HepG2 (cell line): ENCODE measurements at regions not wholly inside any gene's neighbourhood (a gene's known extent, or its start where the extent isn't known, plus 50 kb on each side); places are given as distances from the start of the nearest gene placed in this dataset.

Source experiments
- ARNTL ChIP-seq: sonication (generic); formaldehyde crosslinking; IDR thresholded peaks from 2 replicates; pipeline ENCODE4 v1.4.0; 2020; ENCODE audit warnings: mild to moderate bottlenecking, missing genetic modification reagents
- CBX2 ChIP-seq, 2 experiments: fragments of 200-600 bp in 1 of 2; sonication (generic); formaldehyde crosslinking in 1 of 2; IDR thresholded peaks; 2 replicates each; pipeline versions ENCODE4 v1.7.0 to v1.8.1; 2018 to 2022; ENCODE audit warnings: low read depth in 2 of 2, low read length in 1 of 2, mild to moderate bottlenecking in 1 of 2, missing genetic modification reagents in 1 of 2
- CSRNP1 ChIP-seq: sonication (generic); formaldehyde crosslinking; IDR thresholded peaks from 2 replicates; pipeline ENCODE4 v1.8.1; 2023; ENCODE audit warnings: mild to moderate bottlenecking, missing genetic modification reagents
- FIP1L1 ChIP-seq: fragments of 200-400 bp; formaldehyde crosslinking; IDR thresholded peaks from 2 replicates; pipeline ENCODE4 v1.6.1; 2018; ENCODE audit warnings: low read depth, mild to moderate bottlenecking, low read length, moderate library complexity, borderline replicate concordance; ENCODE audit not compliant: insufficient read depth
- GATA4 ChIP-seq: sonication (generic); IDR thresholded peaks from 2 replicates; pipeline ENCODE4 v1.6.1; 2016; ENCODE audit warnings: antibody characterized with exemption, low read depth, borderline replicate concordance
- GATAD1 ChIP-seq: IDR thresholded peaks from 2 replicates; pipeline ENCODE4 v1.6.1; 2016; ENCODE audit warnings: missing genetic modification reagents, missing compliant biosample characterization
- KAT8 ChIP-seq: IDR thresholded peaks from 2 replicates; pipeline ENCODE4 v1.6.1; 2016; ENCODE audit warnings: missing genetic modification reagents, missing compliant biosample characterization
- MEF2D ChIP-seq: sonication (generic); formaldehyde crosslinking; IDR thresholded peaks from 2 replicates; pipeline ENCODE4 v1.5.1; 2020; ENCODE audit warnings: mild to moderate bottlenecking, missing genetic modification reagents
- MTA3 ChIP-seq: sonication (generic); formaldehyde crosslinking; IDR thresholded peaks from 2 replicates; pipeline ENCODE4 v1.4.0; 2020; ENCODE audit warnings: missing genetic modification reagents
- NFKBIZ ChIP-seq: IDR thresholded peaks from 2 replicates; pipeline ENCODE4 v1.6.1; 2018; ENCODE audit warnings: missing genetic modification reagents, missing compliant biosample characterization
- NR2F6 ChIP-seq, 2 experiments: IDR thresholded peaks; 2 replicates each; pipeline ENCODE4 v1.6.1; 2016; ENCODE audit warnings: antibody characterized with exemption in 1 of 2, mild to moderate bottlenecking in 1 of 2
- PAWR ChIP-seq: sonication (generic); formaldehyde crosslinking; IDR thresholded peaks from 2 replicates; pipeline ENCODE4 v1.4.0; 2020; ENCODE audit warnings: missing genetic modification reagents, mild to moderate bottlenecking, borderline replicate concordance
- SIN3B ChIP-seq: fragments of 150-350 bp; IDR thresholded peaks from 2 replicates; pipeline ENCODE4 v1.6.1; 2014; ENCODE audit warnings: low read length
- ZNF256 ChIP-seq: sonication (generic); formaldehyde crosslinking; conservative IDR thresholded peaks from 2 replicates; pipeline ENCODE4 v1.4.0; 2020; ENCODE audit warnings: missing genetic modification reagents
- ZNF569 ChIP-seq: sonication (generic); formaldehyde crosslinking; IDR thresholded peaks from 2 replicates; pipeline ENCODE4 v1.5.0; 2020; ENCODE audit warnings: mild to moderate bottlenecking, missing genetic modification reagents, moderate library complexity, borderline replicate concordance
- ZNF614 ChIP-seq: IDR thresholded peaks from 2 replicates; pipeline ENCODE4 v1.6.1; 2018; ENCODE audit warnings: missing biosample characterization, missing genetic modification reagents, inconsistent platforms, borderline replicate concordance
- ZNF619 ChIP-seq: sonication (generic); formaldehyde crosslinking; IDR thresholded peaks from 2 replicates; pipeline ENCODE4 v1.4.0; 2020; ENCODE audit warnings: mild to moderate bottlenecking, missing genetic modification reagents
- ZSCAN22 ChIP-seq: sonication (generic); formaldehyde crosslinking; IDR thresholded peaks from 2 replicates; pipeline ENCODE4 v1.4.0; 2020; ENCODE audit warnings: mild to moderate bottlenecking, missing genetic modification reagents
- TF ChIP-seq, protein P1 (sequence below): sonication (generic); formaldehyde crosslinking; IDR thresholded peaks from 2 replicates; pipeline ENCODE4 v1.4.0; 2020; ENCODE audit warnings: missing genetic modification reagents, borderline replicate concordance
- TF ChIP-seq, protein P2 (sequence below): sonication (generic); formaldehyde crosslinking; IDR thresholded peaks from 2 replicates; pipeline ENCODE4 v1.8.0; 2022; ENCODE audit warnings: mild to moderate bottlenecking, missing genetic modification reagents, moderate library complexity
- TF ChIP-seq, protein P3 (sequence below): sonication (generic); formaldehyde crosslinking; IDR thresholded peaks from 2 replicates; pipeline ENCODE4; 2020; ENCODE audit warnings: missing genetic modification reagents, mild to moderate bottlenecking, borderline replicate concordance

GRCh38 chr7:138352570-138353461 is 107.2 kb upstream of the TRIM24 start (continued):
- TF ChIP-seq, protein P1, sequence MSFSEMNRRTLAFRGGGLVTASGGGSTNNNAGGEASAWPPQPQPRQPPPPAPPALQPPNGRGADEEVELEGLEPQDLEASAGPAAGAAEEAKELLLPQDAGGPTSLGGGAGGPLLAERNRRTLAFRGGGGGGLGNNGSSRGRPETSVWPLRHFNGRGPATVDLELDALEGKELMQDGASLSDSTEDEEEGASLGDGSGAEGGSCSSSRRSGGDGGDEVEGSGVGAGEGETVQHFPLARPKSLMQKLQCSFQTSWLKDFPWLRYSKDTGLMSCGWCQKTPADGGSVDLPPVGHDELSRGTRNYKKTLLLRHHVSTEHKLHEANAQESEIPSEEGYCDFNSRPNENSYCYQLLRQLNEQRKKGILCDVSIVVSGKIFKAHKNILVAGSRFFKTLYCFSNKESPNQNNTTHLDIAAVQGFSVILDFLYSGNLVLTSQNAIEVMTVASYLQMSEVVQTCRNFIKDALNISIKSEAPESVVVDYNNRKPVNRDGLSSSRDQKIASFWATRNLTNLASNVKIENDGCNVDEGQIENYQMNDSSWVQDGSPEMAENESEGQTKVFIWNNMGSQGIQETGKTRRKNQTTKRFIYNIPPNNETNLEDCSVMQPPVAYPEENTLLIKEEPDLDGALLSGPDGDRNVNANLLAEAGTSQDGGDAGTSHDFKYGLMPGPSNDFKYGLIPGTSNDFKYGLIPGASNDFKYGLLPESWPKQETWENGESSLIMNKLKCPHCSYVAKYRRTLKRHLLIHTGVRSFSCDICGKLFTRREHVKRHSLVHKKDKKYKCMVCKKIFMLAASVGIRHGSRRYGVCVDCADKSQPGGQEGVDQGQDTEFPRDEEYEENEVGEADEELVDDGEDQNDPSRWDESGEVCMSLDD = peak; percentile 85
- TF ChIP-seq PAWR (CRISPR knock-in tag) (no peak), MTA3 (no peak), NFKBIZ (peak; percentile 87; the same call in 1 of the 2 replicates), NR2F6 (IDR thresholded peaks at IDR 0.05) (peak; percentile 89), NR2F6 (CRISPR knock-in tag; IDR thresholded peaks at IDR 0.05) (peak; percentile 94), CSRNP1 (CRISPR knock-in tag) (no peak; the same call in 1 of the 2 replicates), ZNF256 (CRISPR knock-in tag) (peak; percentile 78; the same call in 1 of the 2 replicates), SIN3B (no peak), GATA4 (peak; percentile 98), KAT8 (CRISPR knock-in tag) (peak; percentile 85), ARNTL (CRISPR knock-in tag) (peak; percentile 20; the same call in 1 of the 2 replicates), ZNF619 (no peak), CBX2 (IDR thresholded peaks at IDR 0.05; ENCODE audit: low read depth, low read length) (no peak), CBX2 (CRISPR knock-in tag; IDR thresholded peaks at IDR 0.05; ENCODE audit: low read depth) (no peak), FIP1L1 (no peak), MEF2D (peak; percentile 88), ZNF614 (CRISPR knock-in tag) (peak; percentile 90), ZSCAN22 (CRISPR knock-in tag) (no peak), GATAD1 (CRISPR knock-in tag) (peak; percentile 76), ZNF569 (CRISPR knock-in tag) (no peak)
- TF ChIP-seq, protein P2, sequence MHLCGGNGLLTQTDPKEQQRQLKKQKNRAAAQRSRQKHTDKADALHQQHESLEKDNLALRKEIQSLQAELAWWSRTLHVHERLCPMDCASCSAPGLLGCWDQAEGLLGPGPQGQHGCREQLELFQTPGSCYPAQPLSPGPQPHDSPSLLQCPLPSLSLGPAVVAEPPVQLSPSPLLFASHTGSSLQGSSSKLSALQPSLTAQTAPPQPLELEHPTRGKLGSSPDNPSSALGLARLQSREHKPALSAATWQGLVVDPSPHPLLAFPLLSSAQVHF (CRISPR knock-in tag) = no peak
- TF ChIP-seq, protein P3, sequence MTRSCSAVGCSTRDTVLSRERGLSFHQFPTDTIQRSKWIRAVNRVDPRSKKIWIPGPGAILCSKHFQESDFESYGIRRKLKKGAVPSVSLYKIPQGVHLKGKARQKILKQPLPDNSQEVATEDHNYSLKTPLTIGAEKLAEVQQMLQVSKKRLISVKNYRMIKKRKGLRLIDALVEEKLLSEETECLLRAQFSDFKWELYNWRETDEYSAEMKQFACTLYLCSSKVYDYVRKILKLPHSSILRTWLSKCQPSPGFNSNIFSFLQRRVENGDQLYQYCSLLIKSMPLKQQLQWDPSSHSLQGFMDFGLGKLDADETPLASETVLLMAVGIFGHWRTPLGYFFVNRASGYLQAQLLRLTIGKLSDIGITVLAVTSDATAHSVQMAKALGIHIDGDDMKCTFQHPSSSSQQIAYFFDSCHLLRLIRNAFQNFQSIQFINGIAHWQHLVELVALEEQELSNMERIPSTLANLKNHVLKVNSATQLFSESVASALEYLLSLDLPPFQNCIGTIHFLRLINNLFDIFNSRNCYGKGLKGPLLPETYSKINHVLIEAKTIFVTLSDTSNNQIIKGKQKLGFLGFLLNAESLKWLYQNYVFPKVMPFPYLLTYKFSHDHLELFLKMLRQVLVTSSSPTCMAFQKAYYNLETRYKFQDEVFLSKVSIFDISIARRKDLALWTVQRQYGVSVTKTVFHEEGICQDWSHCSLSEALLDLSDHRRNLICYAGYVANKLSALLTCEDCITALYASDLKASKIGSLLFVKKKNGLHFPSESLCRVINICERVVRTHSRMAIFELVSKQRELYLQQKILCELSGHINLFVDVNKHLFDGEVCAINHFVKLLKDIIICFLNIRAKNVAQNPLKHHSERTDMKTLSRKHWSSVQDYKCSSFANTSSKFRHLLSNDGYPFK = peak; percentile 69; the same call in 1 of the 2 replicates
